GM12875 (cell line): ENCODE measurements at regions not wholly inside any gene's neighbourhood (a gene's known extent, or its start where the extent isn't known, plus 50 kb on each side); places are given as distances from the start of the nearest gene placed in this dataset.

ENCODE experiments used
- H3K4me3 ChIP-seq: one replicate; pipeline ENCODE4 v1.5.1; 2011; ENCODE audit warnings: low read depth, low read length, control low read depth
- TF ChIP-seq, protein P1 (sequence below): IDR thresholded peaks from 2 replicates; pipeline ENCODE4 v1.5.1; 2011; ENCODE audit warnings: low read depth, mild to moderate bottlenecking, control low read depth, inconsistent platforms, low read length, moderate library complexity, borderline replicate concordance; ENCODE audit not compliant: insufficient read depth

DNA sequence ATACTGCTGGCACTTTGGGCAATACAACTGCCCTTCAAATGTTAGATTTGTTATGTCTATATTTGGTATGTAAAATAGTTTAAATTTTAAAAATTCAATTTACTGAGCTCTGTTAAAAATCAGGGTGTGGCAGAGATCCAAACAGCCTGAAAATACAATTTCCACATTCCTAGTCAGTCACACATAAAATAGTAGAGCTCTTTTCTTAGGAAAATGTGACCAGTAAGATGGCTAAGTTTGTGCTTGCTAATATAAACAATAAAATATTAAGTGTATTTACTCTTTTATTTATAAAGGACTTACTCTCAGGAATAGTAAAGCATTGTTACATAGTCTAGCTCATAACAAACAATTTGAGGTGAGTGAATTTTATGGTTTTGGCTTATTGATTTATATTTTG is 200.2 kb downstream of the DKK2 start:
- TF ChIP-seq, protein P1, sequence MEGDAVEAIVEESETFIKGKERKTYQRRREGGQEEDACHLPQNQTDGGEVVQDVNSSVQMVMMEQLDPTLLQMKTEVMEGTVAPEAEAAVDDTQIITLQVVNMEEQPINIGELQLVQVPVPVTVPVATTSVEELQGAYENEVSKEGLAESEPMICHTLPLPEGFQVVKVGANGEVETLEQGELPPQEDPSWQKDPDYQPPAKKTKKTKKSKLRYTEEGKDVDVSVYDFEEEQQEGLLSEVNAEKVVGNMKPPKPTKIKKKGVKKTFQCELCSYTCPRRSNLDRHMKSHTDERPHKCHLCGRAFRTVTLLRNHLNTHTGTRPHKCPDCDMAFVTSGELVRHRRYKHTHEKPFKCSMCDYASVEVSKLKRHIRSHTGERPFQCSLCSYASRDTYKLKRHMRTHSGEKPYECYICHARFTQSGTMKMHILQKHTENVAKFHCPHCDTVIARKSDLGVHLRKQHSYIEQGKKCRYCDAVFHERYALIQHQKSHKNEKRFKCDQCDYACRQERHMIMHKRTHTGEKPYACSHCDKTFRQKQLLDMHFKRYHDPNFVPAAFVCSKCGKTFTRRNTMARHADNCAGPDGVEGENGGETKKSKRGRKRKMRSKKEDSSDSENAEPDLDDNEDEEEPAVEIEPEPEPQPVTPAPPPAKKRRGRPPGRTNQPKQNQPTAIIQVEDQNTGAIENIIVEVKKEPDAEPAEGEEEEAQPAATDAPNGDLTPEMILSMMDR = no peak
- H3K4me3 ChIP-seq = no peak overlapping the region

DNA sequence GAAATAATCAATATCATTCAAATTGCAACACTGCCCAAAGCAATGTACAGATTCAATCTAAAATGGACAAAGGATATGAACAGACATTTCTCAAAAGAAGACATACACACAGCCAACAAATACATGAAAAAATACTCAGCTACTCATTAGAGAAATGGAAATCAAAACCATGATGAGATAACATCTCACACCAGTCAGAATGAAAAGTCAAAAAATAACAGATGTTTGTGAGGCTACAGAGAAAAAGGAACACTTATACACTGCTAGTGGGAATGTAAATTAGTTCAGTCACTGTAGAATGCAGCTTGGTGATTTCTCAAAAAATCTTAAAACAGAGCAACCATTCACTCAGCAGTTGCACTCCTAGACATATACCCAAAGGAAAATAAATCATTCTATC is 205.2 kb downstream of the DKK2 start:
- TF ChIP-seq, protein P1 = no peak
- no peak overlapping the region for H3K4me3 ChIP-seq

DNA sequence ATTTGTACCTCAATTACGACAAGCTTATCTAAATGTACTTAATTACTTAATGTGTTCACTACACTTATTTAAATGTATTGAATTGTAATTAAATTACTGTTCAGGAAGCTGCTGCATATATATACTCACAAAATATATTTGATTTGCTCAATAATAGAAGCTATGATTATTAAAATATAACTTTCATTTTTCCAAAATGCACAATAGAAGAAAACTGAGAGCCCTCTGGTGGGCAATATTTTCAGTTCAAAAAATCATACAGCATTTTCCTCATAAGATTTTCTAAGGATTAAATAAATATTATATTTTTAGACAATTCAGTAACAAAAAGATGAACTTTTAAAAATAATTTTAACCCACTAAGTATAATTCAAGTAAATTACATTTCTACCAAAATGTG is 217.3 kb downstream of the DKK2 start:
- TF ChIP-seq, protein P1 = no peak
- H3K4me3 ChIP-seq = no peak overlapping the region

DNA sequence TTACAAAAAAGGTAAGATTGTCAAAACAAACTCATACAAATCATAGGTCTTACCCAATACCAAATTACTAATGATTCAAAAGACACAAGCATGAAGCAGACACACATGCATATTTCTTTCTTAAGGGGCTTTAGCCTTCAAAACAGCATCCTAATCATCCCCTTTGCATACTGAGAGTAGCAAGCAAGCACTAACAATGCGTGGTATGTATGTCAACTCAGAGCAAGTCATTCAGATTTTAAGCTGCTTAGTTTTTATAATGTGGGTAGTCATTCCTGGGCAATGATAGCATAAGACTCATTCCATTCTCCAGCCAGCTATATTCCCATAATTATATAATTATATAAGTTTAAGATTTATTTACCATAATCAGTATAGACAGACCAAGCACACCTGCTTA is 219.6 kb downstream of the DKK2 start:
- TF ChIP-seq, protein P1 = no peak

DNA sequence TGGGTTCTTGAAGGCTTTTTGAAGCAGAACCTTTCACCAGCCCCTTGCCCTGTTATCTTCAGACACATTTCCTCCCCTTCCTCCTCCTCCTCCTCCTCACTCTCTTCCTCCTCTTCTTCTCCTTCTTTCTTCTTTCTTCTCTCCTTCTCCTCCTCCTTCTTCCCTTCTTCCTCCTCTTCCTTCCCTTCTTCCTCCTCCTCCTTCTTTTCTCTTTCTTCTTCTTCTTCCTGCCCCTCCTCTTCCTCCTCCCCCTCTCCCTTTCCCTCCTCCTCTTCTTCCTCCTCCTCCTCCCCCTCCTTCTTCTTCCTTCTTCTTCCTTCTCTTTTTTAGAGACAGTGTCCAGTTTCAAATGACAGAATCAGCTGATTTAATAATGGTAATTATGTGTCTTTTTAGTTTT is 226.0 kb downstream of the DKK2 start:
- TF ChIP-seq, protein P1 = no peak
- H3K4me3 ChIP-seq = no peak overlapping the region

More for the DNA sequence above, 219.6 kb downstream of the DKK2 start:
- no peak overlapping the region for H3K4me3 ChIP-seq

DNA sequence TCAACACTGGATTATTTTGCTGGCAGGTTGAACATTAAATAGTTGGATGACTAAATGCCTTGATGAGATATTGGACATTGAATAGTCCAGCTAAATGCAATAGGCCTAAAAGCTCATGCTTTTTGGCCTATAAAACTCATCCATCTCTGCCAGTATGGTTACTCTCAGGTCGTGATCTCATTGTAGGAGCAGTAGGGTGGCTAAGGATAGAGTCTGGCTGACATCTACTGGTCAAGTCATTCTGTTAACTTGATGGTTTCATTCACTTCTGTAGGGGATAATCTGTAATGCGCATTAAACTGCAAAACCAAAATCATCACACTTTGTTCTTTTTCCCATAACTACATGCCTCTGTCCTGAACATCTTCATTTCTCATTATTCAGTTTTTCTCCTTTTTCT is 227.0 kb downstream of the DKK2 start:
- TF ChIP-seq, protein P1 = 0 out of 2 replicates have a peak, but pooled peaks have one; percentile 11
- no peak overlapping the region for H3K4me3 ChIP-seq

DNA sequence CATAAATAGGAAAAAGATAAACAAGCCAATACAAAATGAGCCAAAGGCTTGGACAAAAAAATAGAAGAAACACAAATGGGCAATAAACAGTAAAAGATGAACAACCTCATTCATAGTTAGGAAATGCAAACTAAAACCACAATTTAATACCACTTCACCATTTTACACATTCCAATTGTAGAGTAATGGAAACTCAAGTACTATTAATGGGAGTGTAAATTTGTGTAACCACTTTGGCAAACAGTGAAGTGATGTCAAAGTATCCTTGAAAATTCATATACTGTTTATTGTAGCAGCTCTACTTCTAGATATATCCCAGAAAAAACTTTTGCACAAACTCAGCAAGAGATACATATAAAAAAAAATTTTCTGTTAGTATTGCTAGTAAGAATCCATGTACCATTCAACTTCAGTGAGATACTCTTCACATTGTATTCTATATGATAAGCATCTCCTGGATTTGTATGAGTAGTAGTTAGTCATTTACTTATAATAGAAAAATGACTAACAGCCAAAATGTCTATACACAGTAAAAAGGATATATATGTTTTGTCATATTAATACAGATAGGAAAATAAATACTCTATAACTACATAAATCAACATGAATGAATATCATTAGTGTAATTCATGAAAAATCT is 229.8 kb downstream of the DKK2 start:
- H3K4me3 ChIP-seq = no peak overlapping the region
- TF ChIP-seq, protein P1 = no peak
